CD4-positive, alpha-beta T cell treated with Interleukin-12 subunit alpha and Interleukin-12 subunit beta, for 1 hour (primary cell): ENCODE measurements at regions not wholly inside any gene's neighbourhood (a gene's known extent, or its start where the extent isn't known, plus 50 kb on each side); places are given as distances from the start of the nearest gene placed in this dataset.

ENCODE experiments used
- DNase-seq: peaks from one replicate; pipeline ENCODE4 v3.0.0-alpha.2; 2020

DNA sequence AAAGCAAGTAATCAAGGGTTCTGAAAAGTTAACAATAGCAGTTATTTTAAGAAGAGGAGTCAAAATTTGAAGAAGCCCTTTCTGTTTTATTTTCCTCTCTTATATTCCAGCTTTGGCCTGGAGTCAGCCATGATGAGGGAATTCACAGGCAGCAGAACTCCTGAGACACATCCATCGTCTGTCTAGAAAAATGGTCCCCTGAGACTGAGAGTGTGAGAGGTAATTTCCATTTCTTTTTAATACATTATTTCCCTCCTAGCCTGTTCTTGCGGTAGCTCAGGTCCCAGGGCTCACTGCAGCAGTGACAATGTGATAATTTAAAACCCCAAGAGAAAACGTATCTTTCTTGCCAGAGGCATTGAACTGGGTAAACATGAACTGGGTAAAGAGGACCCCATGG is 296.0 kb downstream of the SMOC2 start:
- DNase-seq: no peak

DNA sequence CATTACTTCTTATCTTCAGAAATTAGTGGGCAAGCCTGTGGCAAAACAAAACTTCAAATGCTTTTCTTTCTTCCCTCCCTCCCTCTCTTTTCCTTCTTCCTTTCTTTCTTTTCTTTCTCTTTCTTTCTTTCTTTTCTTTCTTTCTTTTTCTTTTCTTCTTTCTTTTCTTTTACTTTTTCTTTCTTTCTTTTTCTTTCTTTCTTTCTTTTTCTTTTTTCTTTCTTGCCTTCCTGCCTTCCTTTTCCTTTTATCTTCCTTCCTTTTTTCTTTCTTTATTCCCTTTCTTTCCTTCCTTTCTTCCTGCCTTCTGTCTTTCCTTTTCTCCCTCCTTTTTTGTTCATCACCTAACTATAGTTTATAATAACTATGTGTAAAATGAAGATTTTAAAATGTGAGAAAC is 295.1 kb downstream of the SMOC2 start:
- DNase-seq: no peak

DNA sequence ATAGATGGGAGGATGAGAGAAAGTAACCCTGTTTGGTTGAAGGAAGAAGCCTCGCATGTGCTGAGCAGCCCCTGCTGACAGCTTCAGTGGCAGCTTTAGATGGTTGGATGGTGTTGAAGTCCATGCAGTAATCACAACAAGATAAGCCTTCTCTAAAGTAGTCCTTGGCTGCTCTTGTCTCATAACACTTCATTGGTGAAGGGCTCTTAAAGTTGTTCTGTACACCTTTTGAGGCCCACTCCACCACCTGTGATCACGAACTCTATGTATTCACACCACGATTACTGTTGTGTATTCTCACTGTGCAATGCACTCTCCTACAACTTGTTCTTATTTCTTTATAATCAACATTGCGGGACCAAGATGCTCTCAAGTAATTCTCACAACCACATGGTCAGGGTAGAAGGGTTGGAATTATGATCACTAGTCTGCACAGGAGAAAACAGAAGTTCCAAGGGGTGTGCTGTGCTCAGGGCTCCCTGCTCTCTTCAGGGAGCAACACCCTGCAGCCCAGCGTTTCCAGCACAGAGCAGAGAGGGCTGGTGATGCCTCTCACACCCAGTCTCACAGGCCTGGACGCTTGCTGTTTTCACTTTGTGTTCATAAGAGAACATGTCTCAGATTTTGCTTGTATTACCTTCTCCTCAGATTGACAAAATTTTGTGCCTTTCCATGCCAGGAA is 294.4 kb downstream of the SMOC2 start:
- DNase-seq: no peak

DNA sequence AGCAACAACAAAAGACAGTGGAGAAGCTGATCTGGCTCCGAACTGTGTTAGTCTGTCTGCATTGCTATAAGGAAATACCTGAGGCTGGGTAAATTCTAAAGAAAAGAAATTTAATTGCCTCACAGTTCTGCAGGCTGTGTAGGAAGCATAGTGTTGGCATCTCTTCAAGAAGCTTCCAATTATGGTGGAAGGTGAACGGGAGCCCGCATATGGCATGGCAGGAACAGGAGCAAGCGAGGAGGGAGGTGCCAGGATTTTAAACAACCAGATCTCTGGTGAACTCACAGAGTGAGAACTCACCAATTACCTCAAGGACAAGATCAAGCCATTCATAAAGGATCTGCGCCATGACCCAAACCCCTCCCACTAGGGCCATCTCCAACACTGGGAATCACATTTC is 293.5 kb downstream of the SMOC2 start:
- no peak for DNase-seq

DNA sequence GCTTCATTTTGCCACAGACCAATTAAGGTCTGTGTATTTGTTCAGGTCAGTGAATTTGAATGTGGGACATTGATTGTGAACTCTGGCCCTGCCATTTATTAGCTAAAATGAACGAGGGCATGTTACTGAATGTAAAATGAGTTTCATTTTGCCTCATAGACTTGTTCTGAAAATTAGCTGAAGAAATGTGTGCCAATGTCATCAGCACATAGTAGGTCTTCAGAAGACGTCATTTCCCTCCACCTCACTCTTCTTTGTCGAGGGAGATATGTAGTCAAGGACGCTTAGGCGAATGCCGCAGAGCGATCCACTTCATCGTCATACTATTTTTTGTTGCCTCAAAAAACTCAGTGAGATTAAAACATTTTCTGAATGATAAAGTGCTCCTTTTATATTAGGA is 291.7 kb downstream of the SMOC2 start:
- DNase-seq: no peak

DNA sequence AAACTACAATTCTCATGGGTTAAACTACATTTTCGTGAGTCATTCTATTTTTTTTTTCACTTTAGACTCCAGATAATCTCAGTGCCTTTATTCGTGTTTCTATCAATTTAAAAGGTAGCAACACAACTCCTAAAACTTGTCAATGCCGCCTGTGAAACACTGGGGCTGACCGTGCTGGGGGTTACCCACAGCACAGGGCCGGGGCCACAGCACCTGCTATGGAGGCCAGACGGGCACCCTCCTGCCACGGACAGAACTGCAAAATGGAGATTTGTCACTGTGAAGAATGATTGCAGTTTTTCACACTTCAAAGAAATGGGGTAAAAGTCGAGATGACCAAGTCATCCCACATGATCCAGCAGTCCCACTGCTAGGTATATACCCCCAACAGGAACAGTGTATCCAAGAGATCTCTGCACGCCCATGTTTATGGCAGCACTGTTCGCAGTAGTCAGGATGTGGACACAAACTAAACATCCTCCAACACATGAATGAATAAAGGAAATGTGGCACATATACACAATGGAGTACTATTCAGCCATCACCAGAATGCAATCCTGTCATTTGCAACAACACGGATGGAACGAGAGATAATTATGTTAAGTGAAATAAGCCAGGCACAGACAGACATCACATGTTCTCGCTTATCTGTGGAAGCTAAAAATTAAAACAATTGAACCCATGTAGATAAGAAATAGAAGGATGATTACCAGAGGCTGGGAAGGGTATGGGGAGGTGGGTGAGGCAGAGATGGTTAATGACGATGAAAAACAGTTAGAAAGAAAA is 290.1 kb downstream of the SMOC2 start:
- DNase-seq: no peak

DNA sequence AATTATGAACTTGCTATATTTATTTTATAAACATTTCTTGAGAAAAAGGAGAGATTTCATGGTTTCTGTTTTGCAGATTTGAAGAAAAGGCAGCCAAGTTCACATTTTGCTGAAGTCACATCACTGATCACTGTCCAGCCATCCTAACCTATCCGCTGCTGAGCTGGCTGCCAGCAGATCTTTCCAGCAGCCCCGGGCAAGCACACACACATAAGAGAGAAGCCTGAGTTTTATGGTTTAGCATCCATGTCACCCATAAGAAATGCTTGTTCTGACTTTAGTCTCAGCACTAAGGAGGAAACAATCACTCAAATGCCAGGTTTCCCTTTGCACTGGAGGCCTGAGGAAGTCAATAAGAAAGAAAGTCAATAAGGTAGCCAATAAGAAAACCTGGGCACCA is 287.1 kb downstream of the SMOC2 start:
- no peak for DNase-seq

DNA sequence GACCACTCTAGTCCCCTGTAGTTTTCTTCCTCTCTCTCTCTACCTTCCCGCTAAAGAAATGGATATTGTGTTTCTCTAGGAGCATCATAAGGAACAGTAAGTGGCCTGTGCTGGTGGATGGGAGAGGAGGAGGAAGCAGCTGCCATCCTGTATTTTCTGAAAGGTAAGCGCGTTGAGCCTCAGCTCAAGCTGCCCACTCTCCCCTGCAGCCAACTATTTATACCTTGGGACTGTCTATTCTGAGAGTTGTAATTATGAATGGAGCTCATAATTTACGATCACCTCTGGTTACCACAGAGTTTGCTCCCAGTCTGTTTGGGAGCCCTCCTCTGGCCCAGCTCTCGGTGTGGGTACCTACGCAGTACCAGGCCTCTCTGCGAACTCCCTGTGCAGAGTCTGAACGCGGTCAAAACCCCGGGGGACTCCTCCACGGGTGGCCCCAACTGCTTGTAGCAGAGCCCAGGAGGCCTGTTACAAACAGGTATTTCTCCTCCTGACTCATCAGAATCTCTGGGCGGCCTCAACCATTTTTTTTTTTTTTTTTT is 285.4 kb downstream of the SMOC2 start:
- no peak for DNase-seq

DNA sequence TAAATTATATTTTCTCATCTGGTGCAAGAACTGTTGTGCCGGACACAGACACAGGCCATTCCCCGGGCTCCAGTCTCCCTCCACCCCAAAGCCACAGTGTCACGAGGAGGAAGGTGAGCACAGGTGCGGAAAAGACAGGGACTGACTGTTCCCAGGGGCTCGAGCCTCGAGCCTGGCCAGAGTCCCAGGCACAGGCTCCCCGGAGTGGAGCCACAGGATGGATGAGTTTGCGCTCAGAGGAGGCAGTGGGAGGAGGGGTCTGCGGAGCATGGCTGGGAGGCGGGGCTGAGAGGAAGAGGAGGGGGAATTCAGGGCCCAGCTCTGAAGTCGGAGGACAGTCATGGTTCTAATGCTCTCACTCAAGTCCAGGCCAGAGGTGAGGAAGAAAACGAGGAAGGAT is 284.8 kb downstream of the SMOC2 start:
- no peak for DNase-seq

DNA sequence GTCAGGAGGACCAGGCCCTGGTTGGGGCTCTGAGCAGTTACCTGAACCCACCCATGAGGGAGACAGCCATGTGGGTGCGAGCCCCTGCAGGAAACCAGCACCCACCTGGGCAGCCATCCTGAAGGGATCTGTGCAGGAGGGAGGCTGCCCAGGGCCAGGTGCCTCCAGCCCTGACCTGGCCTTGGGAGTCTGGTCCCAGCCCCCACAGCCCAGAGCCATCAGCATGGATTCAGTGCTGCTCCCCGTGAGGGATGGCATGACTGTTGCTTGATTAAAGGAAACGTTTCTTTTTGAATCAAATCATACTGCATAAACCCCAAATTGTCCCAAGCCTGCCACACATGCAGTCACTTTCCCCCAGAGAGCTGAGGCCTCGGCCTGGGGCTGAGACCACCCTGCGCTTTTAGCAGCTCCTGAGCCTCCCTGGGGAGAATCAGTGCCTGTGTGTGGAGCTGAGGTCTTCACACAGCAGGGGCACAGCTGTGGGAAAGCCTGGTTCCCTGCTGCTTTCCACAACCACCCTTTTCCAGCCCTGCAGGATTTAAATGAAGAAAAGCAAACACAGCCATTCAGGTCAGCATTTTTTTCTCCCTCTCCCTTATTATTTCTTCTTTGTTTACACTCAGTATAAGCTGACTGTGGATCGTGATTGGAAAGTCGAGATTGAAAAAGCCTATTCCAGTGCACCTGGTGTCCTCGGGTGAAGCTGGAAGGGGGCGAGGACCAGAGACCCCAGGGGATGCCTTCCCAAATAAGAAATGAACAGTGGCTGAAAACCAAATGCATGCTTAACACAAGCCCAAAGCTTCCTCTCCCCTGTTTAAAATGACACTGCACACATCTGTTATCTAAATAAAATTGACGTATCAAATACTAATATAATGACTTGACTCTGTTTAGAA is 283.9 kb downstream of the SMOC2 start:
- DNase-seq: no peak

DNA sequence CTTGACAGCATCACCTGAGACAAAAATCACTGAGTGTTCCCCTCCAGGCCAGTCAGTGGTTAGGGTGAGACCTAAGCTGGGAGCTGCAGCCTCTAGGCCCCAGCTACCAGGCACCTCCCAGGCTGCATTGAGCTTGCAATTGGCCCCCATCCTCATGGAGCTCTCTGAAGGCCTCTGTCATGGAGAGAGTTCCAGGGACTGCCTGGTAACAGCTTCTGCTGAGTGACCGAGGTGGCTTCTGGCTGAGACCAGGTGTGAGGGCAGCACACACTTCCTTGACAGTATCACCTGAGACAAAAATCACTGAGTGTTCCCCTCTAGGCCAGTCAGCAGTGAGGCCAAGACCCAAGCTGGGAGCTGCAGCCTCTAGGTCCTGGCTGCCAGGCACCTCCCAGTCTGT is 283.0 kb downstream of the SMOC2 start:
- no peak for DNase-seq

DNA sequence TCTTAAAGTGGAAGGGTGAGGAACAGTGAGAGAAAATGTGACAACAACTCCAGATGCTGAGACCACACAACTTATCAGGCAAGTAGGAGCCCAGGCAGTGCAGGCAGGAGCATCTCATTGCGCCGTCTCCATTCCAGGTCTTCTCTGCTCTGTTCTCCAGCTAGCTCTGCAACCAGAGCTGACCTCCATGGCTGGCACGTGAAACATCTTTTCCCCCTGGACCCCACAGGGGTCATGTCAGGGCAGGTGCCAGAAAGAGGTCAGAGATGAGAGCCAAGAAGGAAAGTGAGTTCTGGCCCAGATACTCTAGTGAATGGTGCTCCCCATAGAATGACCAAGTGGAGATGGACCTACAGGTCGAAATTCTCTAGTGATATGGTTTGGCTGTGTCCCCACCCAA is 281.4 kb downstream of the SMOC2 start:
- no peak for DNase-seq

DNA sequence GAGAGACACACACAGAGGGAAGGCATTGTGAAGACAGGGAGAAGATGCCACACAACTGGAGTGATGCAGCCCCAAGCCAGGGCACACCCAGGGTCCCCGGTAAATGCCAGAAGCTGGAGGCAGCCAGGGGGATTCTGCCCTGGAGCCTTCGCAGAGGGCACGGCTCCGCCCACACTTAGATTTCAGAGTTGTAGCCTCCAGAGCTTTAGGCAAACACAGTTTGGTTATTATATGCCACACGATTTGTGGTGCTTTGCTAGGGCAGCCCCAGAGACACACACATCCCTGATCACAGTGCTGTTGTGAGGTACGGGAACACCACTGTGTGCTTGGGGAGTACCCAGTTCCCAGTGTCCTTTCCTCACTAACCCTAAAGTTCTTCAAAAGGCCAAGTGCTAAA is 280.6 kb downstream of the SMOC2 start:
- no peak for DNase-seq

DNA sequence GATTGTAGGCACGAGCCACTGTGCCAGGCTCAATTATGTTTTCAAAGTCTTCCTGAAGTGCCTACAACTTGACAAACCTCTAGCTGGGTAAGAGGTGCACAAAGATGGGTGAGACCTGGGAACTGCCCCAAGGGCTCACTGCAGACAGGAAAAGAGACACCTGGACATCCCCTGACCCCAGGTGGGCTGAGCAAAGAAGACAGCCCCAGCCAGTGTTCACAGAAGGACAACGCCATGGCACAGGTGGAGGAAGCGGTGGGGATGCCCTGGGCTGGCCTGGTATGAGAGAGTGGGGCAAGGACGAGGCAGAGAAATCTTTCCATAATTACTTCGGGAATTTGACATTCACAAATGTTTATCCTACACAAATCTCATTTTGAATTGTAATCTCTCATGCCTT is 278.9 kb downstream of the SMOC2 start:
- DNase-seq: no peak

DNA sequence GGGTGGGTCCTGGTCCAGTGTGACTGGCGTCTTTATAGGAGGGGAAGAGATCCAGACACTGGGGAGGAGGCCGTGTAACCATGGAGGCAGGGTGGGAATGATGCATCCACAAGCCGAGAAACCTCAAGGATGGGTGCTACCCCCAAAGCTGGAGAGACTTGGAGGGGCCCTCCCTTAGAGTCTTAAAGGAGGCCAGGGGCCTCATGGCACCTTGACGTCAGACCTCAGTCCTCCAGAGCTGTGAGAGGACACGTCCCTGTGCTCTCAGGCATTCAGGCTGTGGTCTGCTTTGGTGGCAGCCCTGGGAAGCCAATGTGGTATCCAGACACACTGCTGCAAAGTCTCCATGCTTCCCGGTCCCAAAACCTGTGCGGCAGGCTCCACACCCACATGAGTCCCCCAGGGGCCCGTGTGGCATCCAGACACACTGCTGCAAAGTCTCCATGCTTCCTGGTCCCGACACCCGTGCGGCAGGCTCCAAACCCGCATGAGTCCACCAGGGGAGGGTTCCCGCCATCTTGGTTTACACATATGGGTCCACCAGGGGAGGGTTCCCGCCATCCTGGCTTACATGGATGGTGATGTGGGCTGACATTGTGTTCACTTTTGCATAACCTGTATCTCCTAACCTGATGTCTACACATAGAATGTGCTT is 278.0 kb downstream of the SMOC2 start:
- no peak for DNase-seq
